ENCODE measurements at regions not wholly inside any gene's neighbourhood (a gene's known extent, or its start where the extent isn't known, plus 50 kb on each side); places are given as distances from the start of the nearest gene placed in this dataset.
"Not testable (repeated sequence)": the region's sequence is repeated elsewhere in the genome, so short reads cannot be mapped to it uniquely, and the experiment has no call there.

GRCh38 chr1:244325056-244325758, 126.5 kb downstream of the ADSS2 start:
- peak; percentile 25 for DNase-seq

- no peak for DNase-seq
These were observed 125.0 kb downstream of the ADSS2 start for GRCh38 chr1:244326757-244327156.

DNA sequence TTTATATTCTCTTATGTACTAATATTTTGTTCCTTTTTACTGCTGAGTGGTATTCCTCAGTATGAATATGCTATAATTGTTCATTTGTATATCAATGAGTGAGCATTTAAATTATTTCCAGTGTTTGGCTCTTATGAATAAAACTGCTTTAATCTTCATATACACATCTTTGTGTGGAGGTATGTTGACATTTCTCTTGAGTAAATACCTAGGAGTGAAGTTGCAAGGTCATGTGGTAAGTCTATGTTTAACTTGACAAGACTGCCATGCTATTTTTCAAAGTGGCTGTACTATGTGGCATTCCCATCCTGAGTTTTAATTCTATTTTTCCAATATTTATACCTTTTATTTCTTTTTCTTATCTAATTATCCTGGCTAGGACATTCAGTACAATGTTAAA, 124.2 kb downstream of the ADSS2 start:
- DNase-seq, result no peak

DNA sequence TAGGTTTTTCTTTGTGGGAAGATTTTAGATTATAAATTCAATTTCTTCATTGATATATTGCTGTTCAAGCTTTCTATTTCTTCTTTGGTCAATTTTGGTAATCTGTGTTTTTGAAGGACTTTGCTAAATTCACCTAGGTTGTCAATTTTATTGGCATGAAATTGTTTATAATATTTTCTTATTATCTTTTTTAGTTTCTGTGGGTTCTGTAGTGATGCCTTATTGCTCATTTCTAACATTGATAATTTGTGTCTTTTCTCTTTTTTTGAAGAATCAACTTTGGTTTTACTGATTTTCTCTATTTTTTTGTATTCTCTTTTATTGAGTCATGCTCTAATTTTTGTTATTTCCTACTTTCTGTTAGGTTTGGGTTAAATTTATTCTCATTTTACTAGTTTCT, 123.2 kb downstream of the ADSS2 start:
- DNase-seq, result no peak

DNA sequence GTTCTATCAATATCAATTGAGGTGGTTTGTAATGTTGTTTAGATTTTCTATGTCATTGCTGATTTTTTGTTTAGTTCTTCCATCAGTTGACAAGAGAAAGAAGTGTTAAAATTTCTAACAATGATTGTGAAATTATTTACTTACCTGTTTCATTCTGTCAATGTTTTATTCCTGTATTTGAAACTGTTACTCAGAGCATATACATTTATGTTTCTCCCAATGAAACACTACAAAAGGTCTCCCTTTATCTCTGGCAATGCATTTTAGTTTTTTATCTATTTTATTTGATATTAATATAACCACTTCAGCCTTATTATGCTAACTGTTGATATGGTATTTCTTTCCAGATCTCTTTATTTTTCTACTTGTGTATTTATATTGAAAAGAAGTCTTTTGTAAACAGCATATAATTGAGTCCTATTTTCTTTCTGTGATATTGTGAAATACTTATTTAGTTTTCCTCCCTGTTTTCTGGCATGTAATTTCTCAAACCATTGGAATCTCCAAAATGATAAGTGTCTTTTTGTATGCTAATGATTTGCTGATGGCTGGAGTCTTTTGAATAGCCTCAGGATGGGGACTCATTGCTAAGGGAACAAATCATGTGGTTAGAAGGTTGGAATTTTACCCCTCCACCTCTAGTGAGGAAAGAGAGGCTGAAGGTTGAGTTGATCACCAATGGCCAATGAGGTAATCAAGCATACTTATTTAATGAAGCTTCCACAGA, 122.0 kb downstream of the ADSS2 start:
- DNase-seq, result no peak

- no peak for DNase-seq
These were observed 121.4 kb downstream of the ADSS2 start for GRCh38 chr1:244330318-244330625.

GRCh38 chr1:244332761-244333160, 118.9 kb downstream of the ADSS2 start:
- DNase-seq, result not testable (repeated sequence)

DNA sequence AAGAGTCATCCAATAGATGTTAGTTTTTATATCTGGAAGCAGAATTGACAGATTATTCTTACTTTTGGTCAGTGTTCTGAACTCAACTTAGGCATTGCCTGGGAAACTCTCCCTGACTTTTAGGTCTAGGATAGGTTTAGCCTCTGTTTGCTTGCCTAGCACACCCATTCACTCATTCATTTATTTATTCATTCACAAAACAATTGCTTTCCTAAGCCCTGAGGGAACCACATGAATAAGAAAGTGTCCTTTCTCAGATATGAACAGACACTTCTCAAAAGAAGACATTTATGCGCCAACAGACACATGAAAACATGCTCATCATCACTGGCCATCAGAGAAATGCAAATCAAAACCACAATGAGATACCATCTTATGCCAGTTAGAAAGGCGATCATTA, 117.4 kb downstream of the ADSS2 start:
- DNase-seq, result not testable (repeated sequence)

GRCh38 chr1:244334842-244335241, 116.9 kb downstream of the ADSS2 start:
- not testable (repeated sequence) for DNase-seq

DNA sequence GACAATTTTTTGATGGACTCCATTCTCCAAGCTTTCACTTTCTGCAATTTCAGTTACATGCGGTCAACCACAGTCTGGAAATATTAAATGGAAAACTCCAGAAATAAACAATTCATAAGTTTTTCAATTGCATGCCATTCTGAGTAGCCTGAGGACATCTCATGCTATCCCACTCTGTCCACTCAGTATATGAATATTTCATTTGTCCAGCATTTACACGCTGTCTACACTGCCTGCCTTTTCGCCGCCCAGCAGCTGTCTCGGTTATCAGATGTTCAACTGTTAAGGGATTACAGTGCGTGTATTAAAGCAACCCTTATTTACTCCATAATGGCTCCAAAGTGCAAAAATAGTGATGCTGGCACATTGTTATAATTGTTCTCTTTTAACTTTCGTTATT, 116.3 kb downstream of the ADSS2 start:
- DNase-seq, result no peak

DNA sequence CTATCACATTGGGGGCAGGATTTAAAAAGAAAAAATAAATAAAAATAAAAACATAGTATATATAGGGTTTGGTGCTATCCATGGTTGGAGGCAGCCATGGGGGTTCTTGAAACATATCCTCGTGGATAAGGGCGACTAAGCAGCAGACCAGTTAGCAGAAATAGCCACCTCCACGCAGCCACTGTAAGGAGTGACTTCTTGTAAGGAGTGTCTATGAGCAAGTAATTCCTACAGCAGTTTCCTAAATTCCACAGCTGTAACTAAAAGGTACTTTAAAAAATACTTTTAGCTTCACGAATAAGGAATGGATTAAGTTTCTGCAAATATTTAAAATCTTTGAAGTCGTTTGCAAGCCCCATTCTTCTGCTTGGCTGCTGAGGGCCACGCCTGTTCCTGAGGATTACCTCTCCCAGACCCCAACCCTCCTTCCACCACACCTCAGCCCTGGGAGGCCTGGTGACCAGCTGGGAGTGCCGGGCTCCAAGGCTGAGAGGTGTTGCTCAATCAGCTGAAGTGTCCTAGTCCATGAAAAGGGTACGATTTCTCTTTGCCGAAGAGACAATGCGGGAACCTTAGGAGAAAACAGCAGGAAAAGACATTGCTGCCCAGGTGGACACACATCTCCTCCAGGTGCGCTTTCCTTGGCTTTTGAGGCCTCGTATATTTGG, 115.3 kb downstream of the ADSS2 start:
- no peak for DNase-seq

GRCh38 chr1:244337839-244338238, 113.9 kb downstream of the ADSS2 start:
- no peak for DNase-seq

- no peak for DNase-seq
These were observed 112.5 kb downstream of the ADSS2 start for GRCh38 chr1:244339073-244339692.

DNA sequence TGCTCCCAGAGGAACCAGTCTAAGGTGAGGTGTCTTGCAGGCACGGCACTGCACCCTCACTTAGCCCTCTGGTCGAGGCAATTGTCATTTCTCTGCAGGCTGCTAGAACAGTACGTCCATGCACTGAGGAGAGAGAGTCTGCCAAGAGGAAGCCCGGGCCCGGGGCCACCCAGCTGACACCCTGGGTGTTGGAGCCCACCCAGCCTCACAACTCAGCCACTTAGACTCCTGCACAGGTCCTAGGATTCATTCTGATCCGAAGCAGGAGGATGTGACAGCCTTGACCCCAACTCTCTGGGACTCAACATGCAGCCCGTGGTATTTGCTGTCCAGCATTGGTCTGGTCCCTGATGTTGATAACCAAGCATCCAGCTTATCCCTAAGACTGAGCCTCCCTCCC, 111.9 kb downstream of the ADSS2 start:
- no peak for DNase-seq

GRCh38 chr1:244340396-244340795, 111.3 kb downstream of the ADSS2 start:
- no peak for DNase-seq

GRCh38 chr1:244341455-244342450, 110.0 kb downstream of the ADSS2 start:
- DNase-seq, result no peak

- no peak for DNase-seq
These were observed 107.7 kb downstream of the ADSS2 start for GRCh38 chr1:244344001-244344400.

DNA sequence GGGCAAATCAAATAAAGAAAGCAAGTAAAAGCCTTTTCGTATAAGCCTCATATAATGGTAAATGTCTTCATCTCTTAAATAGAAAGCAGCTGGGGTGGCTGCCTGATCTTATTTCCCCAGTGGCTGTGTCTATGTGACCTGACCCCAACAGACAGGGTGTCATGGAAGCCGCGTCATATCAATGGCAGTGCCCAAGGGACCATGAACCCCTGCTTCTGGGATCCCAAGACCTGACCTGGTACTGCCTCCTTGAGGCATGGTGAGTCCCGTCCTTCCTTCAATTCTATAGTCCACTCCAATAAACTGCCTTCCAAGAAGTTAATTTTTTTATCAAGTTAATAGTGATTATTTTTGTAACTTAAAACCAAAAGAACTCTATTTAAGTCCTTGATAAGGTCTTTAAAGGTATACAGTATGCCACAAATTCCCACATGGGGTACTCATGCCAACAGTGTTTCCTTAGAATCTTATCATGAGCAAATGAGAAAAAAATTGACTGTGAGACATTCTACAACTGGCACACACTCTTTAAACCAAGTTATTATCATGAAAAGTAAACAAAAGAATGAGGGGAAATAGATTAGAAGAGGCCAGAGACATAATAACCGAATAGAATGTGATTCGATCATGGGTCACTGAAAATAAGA, 104.6 kb downstream of the ADSS2 start:
- no peak for DNase-seq

DNA sequence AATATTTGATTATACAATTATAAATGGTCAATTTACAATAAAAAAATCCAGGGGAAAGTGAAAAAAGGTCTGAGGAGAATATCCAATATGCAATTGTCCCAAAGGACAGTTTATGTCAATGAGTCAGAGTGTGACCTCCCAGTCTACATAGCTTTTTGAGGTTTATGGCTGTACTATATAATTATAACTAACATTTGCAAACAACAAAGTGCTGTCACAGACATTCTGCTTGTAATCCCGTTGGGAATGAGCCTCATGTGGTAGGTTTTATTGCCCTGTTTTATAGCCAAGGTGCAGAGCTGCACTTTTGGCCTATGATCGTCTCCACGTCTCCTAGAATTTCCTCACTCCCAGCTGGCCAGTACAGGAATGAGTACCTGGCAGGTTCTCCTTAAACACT, 103.8 kb downstream of the ADSS2 start:
- DNase-seq, result peak; percentile 40

- DNase-seq, result peak; percentile 84
These were observed 102.6 kb downstream of the ADSS2 start for GRCh38 chr1:244349103-244349531.

GRCh38 chr1:244349581-244350001, 102.1 kb downstream of the ADSS2 start:
- peak; percentile 63 for DNase-seq

GRCh38 chr1:244350027-244350426, 101.7 kb downstream of the ADSS2 start:
- no peak for DNase-seq

All from EL (cell line).